ENCODE measurements at regions not wholly inside any gene's neighbourhood (a gene's known extent, or its start where the extent isn't known, plus 50 kb on each side); places are given as distances from the start of the nearest gene placed in this dataset.

DNA sequence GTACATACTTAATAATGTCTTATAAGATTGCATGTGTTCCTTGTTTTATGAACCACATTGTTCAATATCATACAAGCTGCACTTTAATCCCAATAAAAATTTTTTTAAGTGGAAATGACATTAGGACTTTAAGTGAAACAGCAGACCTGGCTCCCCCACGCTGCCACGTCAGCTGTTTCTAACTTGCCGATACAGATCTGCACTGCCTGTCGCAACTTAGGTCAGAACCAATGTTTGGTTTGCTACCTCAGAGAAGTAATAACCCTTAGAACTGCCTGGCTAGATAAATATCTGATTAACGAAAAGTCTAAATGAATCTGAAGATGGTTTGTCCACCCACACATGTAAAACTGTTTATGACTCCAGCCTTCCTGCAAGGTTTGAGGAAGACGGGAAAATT is 327.5 kb upstream of the DACH1 start:
- TF ChIP-seq, protein P1, sequence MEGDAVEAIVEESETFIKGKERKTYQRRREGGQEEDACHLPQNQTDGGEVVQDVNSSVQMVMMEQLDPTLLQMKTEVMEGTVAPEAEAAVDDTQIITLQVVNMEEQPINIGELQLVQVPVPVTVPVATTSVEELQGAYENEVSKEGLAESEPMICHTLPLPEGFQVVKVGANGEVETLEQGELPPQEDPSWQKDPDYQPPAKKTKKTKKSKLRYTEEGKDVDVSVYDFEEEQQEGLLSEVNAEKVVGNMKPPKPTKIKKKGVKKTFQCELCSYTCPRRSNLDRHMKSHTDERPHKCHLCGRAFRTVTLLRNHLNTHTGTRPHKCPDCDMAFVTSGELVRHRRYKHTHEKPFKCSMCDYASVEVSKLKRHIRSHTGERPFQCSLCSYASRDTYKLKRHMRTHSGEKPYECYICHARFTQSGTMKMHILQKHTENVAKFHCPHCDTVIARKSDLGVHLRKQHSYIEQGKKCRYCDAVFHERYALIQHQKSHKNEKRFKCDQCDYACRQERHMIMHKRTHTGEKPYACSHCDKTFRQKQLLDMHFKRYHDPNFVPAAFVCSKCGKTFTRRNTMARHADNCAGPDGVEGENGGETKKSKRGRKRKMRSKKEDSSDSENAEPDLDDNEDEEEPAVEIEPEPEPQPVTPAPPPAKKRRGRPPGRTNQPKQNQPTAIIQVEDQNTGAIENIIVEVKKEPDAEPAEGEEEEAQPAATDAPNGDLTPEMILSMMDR (IDR thresholded peaks at IDR 0.05; ENCODE audit: insufficient read depth, low read depth, low read length): no peak
- DNase-seq (ENCODE audit: low read depth): no peak
- no peaks in the 10 kb centered on the region for H3K36me3 ChIP-seq (ENCODE audit: control insufficient read depth, insufficient read depth, low read length)
- H3K4me3 ChIP-seq (ENCODE audit: low read depth, low read length): no peak overlapping the region
- no peaks in the 10 kb centered on the region for H3K27me3 ChIP-seq (ENCODE audit: control insufficient read depth, insufficient read depth, low read length)
- ChIA-PET POLR2A (no interaction called here), CTCF (interaction anchor here (1.2 kb wide), 1 partner anchor 159 kb away, joined by 3 read pairs; no protein-coding TSS in a partner anchor)

DNA sequence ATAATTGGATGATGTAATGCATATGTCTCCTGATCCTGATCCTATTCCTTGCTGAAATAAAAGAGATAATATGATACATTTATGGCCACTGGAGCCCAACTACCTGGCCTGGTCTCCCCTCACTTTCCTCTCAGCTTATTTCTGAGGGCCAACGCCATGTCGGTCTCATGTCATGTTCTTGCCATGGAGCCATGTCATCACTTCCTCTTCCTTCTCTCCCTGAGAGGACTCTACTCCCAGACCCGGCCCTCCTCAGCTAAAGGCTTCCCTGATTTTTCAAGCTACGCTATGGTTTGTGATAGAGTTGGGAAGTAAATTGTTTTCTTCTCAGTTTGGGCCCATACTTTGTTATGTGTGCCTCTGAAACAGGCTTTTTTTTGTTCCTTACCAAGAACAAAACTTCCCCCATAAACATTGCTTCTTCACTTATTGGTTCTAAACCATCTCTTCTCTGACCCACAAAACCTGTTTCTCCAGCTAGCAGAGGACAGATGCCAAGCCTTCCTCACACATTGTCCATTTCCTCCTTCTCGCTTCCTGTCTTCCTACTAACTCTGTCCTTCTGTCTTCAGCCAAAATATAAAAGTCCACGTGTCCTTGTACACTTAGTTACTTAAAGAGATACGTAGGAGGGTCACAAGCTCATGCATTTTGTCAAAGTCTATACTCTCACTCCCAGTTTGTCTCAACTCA is 319.9 kb upstream of the DACH1 start:
- ChIA-PET POLR2A (no interaction called here), CTCF (no interaction called here)
- Histone ChIP-seq H3K36me3 (ENCODE audit: control insufficient read depth, insufficient read depth, low read length) (no peaks in the 10 kb centered on the region), H3K4me3 (ENCODE audit: low read depth, low read length) (no peak overlapping the region), H3K27me3 (ENCODE audit: control insufficient read depth, insufficient read depth, low read length) (no peaks in the 10 kb centered on the region)
- TF ChIP-seq, protein P1 (IDR thresholded peaks at IDR 0.05; ENCODE audit: insufficient read depth, low read depth, low read length): no peak
- DNase-seq (ENCODE audit: low read depth): no peak

DNA sequence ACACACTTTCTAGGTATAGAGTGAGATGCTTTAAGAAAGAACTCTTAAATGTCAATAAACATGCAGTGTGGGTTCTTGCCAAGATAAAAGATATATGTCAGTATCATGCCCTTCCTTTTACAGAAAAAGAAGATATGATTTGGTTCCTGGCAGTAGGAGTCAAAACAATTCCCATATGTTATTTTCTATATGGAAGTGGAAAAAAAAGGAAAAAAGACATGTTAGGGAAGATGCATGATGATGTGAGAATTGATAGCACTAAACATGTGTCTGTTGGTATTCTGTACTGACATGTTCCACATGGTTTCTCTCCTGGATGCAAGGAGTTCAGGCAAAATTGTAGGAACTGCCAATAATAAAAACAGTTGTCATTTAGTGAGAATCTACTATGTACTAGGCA is 318.8 kb upstream of the DACH1 start:
- CTCF ChIA-PET: no interaction called here

DNA sequence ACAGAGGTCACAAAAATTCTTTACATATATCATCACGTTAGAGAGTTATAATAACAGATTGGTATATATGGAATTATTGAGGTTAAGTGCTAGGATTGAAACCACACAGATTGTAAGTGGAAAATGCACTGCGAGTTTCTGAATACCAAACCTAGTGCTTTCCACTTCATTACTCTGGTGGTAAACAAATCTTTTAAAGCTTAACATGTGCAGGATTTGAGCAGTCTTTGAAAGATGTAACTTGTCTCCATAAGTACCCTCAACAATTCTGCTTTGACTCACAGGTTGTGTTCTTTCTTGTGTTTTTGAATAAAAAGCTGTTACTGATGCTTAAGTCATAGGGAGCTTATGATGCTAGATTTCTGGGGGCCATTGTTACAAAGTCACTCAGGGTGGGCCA is 314.7 kb upstream of the DACH1 start:
- ChIA-PET POLR2A (no interaction called here), CTCF (no interaction called here)
- TF ChIP-seq, protein P1 (IDR thresholded peaks at IDR 0.05; ENCODE audit: insufficient read depth, low read depth, low read length): no peak
- Histone ChIP-seq H3K27me3 (ENCODE audit: control insufficient read depth, insufficient read depth, low read length) (no peaks in the 10 kb centered on the region), H3K36me3 (ENCODE audit: control insufficient read depth, insufficient read depth, low read length) (no peaks in the 10 kb centered on the region), H3K4me3 (ENCODE audit: low read depth, low read length) (no peak overlapping the region)
- no peak for DNase-seq (ENCODE audit: low read depth)

More for the DNA sequence above, 318.8 kb upstream of the DACH1 start:
- DNase-seq (ENCODE audit: low read depth): no peak
- no peak overlapping the region for H3K4me3 ChIP-seq (ENCODE audit: low read depth, low read length)
- POLR2A ChIA-PET: no interaction called here
- TF ChIP-seq, protein P1 (IDR thresholded peaks at IDR 0.05; ENCODE audit: insufficient read depth, low read depth, low read length): no peak
- H3K27me3 ChIP-seq (ENCODE audit: control insufficient read depth, insufficient read depth, low read length): no peaks in the 10 kb centered on the region
- H3K36me3 ChIP-seq (ENCODE audit: control insufficient read depth, insufficient read depth, low read length): no peaks in the 10 kb centered on the region

DNA sequence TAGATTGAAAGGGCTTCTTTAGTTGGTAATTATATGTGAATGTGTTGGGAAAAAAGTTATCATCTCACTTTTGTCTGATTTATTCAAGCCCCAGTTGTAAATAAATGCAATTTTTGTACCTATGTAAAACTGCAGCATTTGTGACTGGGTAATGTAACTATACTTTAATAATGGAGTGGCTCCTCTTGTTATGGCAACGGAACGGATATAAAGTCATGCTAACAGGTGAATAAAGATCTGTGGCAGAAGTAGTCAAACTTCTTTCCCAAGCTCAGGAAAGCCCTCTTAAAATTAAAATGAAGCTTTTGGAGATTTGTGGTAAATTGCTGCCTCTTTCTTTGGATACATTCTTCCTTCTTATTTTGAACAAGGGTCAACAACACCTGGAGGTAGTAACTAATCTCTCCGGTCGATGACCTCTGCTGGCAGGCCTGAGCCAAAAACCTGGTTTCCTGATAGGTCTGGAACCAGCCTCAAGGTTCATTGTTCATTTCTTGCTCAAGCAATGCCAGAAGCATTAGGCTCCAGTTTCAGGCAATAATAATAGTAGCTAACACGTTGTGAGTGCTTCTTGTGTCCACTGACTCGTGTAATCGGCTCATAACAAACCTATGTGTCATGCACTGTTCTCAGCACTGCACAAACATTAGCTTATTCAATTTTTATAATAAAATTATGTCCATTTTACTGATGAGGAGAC is 313.4 kb upstream of the DACH1 start:
- H3K4me3 ChIP-seq (ENCODE audit: low read depth, low read length): no peak overlapping the region
- H3K27me3 ChIP-seq (ENCODE audit: control insufficient read depth, insufficient read depth, low read length): no peaks in the 10 kb centered on the region
- H3K36me3 ChIP-seq (ENCODE audit: control insufficient read depth, insufficient read depth, low read length): no peaks in the 10 kb centered on the region
- TF ChIP-seq, protein P1 (IDR thresholded peaks at IDR 0.05; ENCODE audit: insufficient read depth, low read depth, low read length): no peak
- ChIA-PET CTCF (no interaction called here), POLR2A (no interaction called here)
- DNase-seq (ENCODE audit: low read depth): no peak
